ENCODE measurements at regions not wholly inside any gene's neighbourhood (a gene's known extent, or its start where the extent isn't known, plus 50 kb on each side); places are given as distances from the start of the nearest gene placed in this dataset.

GRCh38 chr1:213742992-213743391 lies 244.8 kb upstream of the PROX1 start:
- TF ChIP-seq CTCF (IDR thresholded peaks at IDR 0.05; ENCODE audit: insufficient read depth, low read depth, low read length): no peak
- no peak for DNase-seq (ENCODE audit: low read depth)
- H3K4me3 ChIP-seq (ENCODE audit: low read depth, low read length): no peak overlapping the region

- no peak for TF ChIP-seq CTCF (IDR thresholded peaks at IDR 0.05; ENCODE audit: insufficient read depth, low read depth, low read length)
- DNase-seq (ENCODE audit: low read depth): no peak
- no peak overlapping the region for H3K4me3 ChIP-seq (ENCODE audit: low read depth, low read length)
Measured at GRCh38 chr1:213744780-213745179, 243.0 kb upstream of the PROX1 start.

- DNase-seq (ENCODE audit: low read depth): no peak
- no peak overlapping the region for H3K4me3 ChIP-seq (ENCODE audit: low read depth, low read length)
- TF ChIP-seq CTCF (IDR thresholded peaks at IDR 0.05; ENCODE audit: insufficient read depth, low read depth, low read length): no peak
Measured at GRCh38 chr1:213745451-213745850, 242.3 kb upstream of the PROX1 start.

GRCh38 chr1:213749558-213749957 lies 238.2 kb upstream of the PROX1 start:
- no peak for DNase-seq (ENCODE audit: low read depth)
- no peak overlapping the region for H3K4me3 ChIP-seq (ENCODE audit: low read depth, low read length)
- TF ChIP-seq CTCF (IDR thresholded peaks at IDR 0.05; ENCODE audit: insufficient read depth, low read depth, low read length): no peak

GRCh38 chr1:213750231-213751063 lies 237.3 kb upstream of the PROX1 start:
- no peak for TF ChIP-seq CTCF (IDR thresholded peaks at IDR 0.05; ENCODE audit: insufficient read depth, low read depth, low read length)

GRCh38 chr1:213751064-213751397 lies 236.7 kb upstream of the PROX1 start:
- H3K4me3 ChIP-seq (ENCODE audit: low read depth, low read length): no peak overlapping the region
- no peak for DNase-seq (ENCODE audit: low read depth)
- TF ChIP-seq CTCF (IDR thresholded peaks at IDR 0.05; ENCODE audit: insufficient read depth, low read depth, low read length): no peak

More at GRCh38 chr1:213750231-213751063, 237.3 kb upstream of the PROX1 start:
- no peak for DNase-seq (ENCODE audit: low read depth)
- no peak overlapping the region for H3K4me3 ChIP-seq (ENCODE audit: low read depth, low read length)
